A673 (cell line): ENCODE measurements at regions not wholly inside any gene's neighbourhood (a gene's known extent, or its start where the extent isn't known, plus 50 kb on each side); places are given as distances from the start of the nearest gene placed in this dataset.

Experiments
- BruUV-seq: library from RNA; stranded (reverse); fragments of 400-500 nt; replicated peaks from 2 replicates; lab custom pipeline; 2021; lab: Mats Ljungman, UMichigan
- CTCF ChIA-PET: fragments of 300-600 bp; sonication (Branson Sonifier 250); formaldehyde crosslinking; loops from one replicate; lab custom pipeline; 2022; ENCODE audit warnings: antibody characterized with exemption; lab: Charles Lee
- POLR2A ChIA-PET: fragments of 300-600 bp; sonication (Branson Sonifier 250); formaldehyde crosslinking; loops from one replicate; lab custom pipeline; 2022; ENCODE audit warnings: antibody characterized with exemption; ENCODE audit not compliant: low non-redundant PET; lab: Charles Lee
- DNase-seq: peaks from one replicate; pipeline ENCODE4 v3.0.0-alpha.2; 2015; ENCODE audit warnings: low spot score
- H3K27ac ChIP-seq: fragments of 200-600 bp; sonication (generic); 2 replicates; pipeline ENCODE4 v1.5.1; 2016; ENCODE audit warnings: mixed run types, low read depth, mild to moderate bottlenecking, mixed read lengths, antibody characterized with exemption, low read length; ENCODE audit not compliant: poor library complexity, severe bottlenecking
- H3K27me3 ChIP-seq: fragments of 200-600 bp; sonication (generic); replicated peaks from 2 replicates; pipeline ENCODE4 v1.6.1; 2017; ENCODE audit warnings: mixed run types, low read depth, mild to moderate bottlenecking, mixed read lengths, antibody characterized with exemption, low read length; ENCODE audit not compliant: insufficient read depth, poor library complexity
- H3K36me3 ChIP-seq: fragments of 200-600 bp; sonication (generic); 2 replicates; pipeline ENCODE4 v1.6.1; 2016; ENCODE audit warnings: mixed run types, mild to moderate bottlenecking, mixed read lengths, antibody characterized with exemption, low read length; ENCODE audit not compliant: insufficient read depth, poor library complexity, severe bottlenecking
- H3K4me1 ChIP-seq: fragments of 200-600 bp; sonication (generic); 2 replicates; pipeline ENCODE4 v1.6.1; 2017; ENCODE audit warnings: mixed run types, mild to moderate bottlenecking, mixed read lengths, antibody characterized with exemption, low read length; ENCODE audit not compliant: insufficient read depth, poor library complexity, severe bottlenecking
- H3K4me3 ChIP-seq: fragments of 200-600 bp; sonication (generic); 2 replicates; pipeline ENCODE4 v1.5.1; 2016; ENCODE audit warnings: low read depth, mixed run types, mild to moderate bottlenecking, mixed read lengths, low read length; ENCODE audit not compliant: poor library complexity, severe bottlenecking
- H3K9me3 ChIP-seq: fragments of 200-600 bp; sonication (generic); 2 replicates; pipeline ENCODE4 v1.6.1; 2016; ENCODE audit warnings: mixed run types, low read depth, mild to moderate bottlenecking, mixed read lengths, antibody characterized with exemption, low read length; ENCODE audit not compliant: poor library complexity, severe bottlenecking
- EZH2 ChIP-seq: fragments of 200-600 bp; sonication (generic); IDR thresholded peaks from 2 replicates; pipeline ENCODE4 v1.6.1; 2017; ENCODE audit warnings: borderline replicate concordance, low read depth, mild to moderate bottlenecking, mixed read lengths, antibody characterized with exemption, low read length; ENCODE audit not compliant: poor library complexity, severe bottlenecking
- intact Hi-C: fragments of 100-400 bp; cut with micrococcal nuclease; formaldehyde crosslinking; loops from one replicate; pipeline ENCODE4 v1.10.0; 2022; ENCODE audit not compliant: unreplicated experiment
- TF ChIP-seq, protein P1 (sequence below): fragments of 300-800, 200-600 bp; sonication (generic); conservative IDR thresholded peaks from 2 replicates; pipeline ENCODE4 v1.5.1; 2017; ENCODE audit warnings: low read depth, mild to moderate bottlenecking, antibody characterized with exemption, low read length, moderate library complexity, mixed read lengths

DNA sequence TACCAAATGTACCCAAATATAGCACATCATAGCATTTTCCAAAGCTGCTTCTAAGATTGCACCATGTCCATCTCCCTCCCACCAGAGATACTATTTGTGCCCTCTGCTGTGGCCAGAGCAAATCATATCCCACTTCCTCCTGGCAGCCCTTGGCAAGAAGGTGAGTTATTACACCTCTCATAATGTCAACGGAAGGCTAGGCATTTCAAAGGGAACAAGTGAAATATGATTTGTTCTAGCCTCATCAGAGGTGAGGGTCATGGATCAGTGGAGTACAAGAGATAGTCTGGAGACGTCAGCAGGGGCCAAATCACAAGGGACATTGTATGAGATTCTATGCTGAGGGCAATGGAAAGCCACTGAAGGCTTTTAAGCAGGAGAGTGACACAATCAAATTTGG is 90.2 kb upstream of the BCAR3 start:
- POLR2A ChIA-PET: no interaction called here
- BruUV-seq: no TSS peak
- CTCF ChIA-PET: no interaction called here
- H3K9me3 ChIP-seq: no peaks in the 10 kb centered on the region
- no peak overlapping the region for H3K4me3 ChIP-seq
- no peaks in the 10 kb centered on the region for H3K27me3 ChIP-seq
- H3K27ac ChIP-seq: no peak overlapping the region
- TF ChIP-seq, protein P1, sequence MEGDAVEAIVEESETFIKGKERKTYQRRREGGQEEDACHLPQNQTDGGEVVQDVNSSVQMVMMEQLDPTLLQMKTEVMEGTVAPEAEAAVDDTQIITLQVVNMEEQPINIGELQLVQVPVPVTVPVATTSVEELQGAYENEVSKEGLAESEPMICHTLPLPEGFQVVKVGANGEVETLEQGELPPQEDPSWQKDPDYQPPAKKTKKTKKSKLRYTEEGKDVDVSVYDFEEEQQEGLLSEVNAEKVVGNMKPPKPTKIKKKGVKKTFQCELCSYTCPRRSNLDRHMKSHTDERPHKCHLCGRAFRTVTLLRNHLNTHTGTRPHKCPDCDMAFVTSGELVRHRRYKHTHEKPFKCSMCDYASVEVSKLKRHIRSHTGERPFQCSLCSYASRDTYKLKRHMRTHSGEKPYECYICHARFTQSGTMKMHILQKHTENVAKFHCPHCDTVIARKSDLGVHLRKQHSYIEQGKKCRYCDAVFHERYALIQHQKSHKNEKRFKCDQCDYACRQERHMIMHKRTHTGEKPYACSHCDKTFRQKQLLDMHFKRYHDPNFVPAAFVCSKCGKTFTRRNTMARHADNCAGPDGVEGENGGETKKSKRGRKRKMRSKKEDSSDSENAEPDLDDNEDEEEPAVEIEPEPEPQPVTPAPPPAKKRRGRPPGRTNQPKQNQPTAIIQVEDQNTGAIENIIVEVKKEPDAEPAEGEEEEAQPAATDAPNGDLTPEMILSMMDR: no peak
- no peak for TF ChIP-seq EZH2
- H3K4me1 ChIP-seq: no peaks in the 10 kb centered on the region
- intact Hi-C loops: no loop called here
- no peak for DNase-seq
- no peaks in the 10 kb centered on the region for H3K36me3 ChIP-seq

DNA sequence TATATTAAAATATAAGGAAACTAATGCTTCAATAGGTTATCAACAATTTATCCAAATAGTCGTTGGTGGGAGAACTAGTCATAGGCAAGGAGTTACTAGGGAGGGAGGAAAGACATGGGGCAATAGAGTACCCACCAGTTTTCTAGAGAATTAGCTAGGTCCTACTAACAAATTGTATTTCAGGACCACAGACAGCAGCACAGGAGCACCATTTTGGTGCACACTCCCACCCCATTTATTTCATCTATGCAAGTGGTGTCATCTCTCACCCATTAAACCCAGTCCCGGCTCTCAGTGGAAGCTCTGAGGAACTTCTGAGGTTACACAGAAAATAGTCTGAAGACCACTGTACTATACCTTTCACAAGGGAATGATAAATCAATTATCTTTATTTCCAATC is 89.0 kb upstream of the BCAR3 start:
- BruUV-seq: no TSS peak
- Histone ChIP-seq H3K9me3 (no peaks in the 10 kb centered on the region), H3K4me3 (no peak overlapping the region), H3K4me1 (no peaks in the 10 kb centered on the region), H3K36me3 (no peaks in the 10 kb centered on the region), H3K27me3 (no peaks in the 10 kb centered on the region), H3K27ac (no peak overlapping the region)
- intact Hi-C loops: no loop called here
- POLR2A ChIA-PET: no interaction called here
- TF ChIP-seq, protein P1: no peak
- no peak for TF ChIP-seq EZH2
- CTCF ChIA-PET: no interaction called here
- peak; percentile 22 for DNase-seq

DNA sequence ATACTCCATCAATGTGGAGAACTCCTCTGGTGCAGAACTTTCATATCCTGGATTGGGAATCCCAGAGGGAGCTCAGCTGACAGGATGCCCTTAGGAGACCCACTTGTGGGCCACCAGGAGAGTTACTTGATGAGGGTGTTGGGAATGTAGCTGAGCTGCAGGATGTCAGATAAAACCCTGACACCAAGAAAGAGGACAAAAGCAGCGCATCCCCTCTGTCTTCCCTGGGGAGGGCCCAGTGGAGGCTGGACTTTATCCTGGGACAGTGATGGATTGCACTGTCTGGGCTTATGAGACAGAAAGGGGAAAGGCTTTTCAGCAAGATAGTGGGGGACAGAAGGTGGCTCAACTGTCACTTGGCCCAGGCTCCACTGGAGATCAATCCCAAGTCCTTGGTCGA is 88.1 kb upstream of the BCAR3 start:
- H3K9me3 ChIP-seq: no peaks in the 10 kb centered on the region
- no peaks in the 10 kb centered on the region for H3K4me1 ChIP-seq
- H3K27me3 ChIP-seq: no peaks in the 10 kb centered on the region
- intact Hi-C loops: no loop called here
- no peaks in the 10 kb centered on the region for H3K36me3 ChIP-seq
- no peak for TF ChIP-seq EZH2
- TF ChIP-seq, protein P1: no peak
- H3K27ac ChIP-seq: no peak overlapping the region
- no peak for DNase-seq
- CTCF ChIA-PET: no interaction called here
- H3K4me3 ChIP-seq: no peak overlapping the region
- BruUV-seq: no TSS peak
- POLR2A ChIA-PET: no interaction called here
